Stomach smooth muscle (tissue), 2 donors: ENCODE measurements at regions not wholly inside any gene's neighbourhood (a gene's known extent, or its start where the extent isn't known, plus 50 kb on each side); places are given as distances from the start of the nearest gene placed in this dataset.

ENCODE experiments used
- H3K27ac ChIP-seq: one replicate; pipeline ENCODE4 v1.7.0; 2013; ENCODE audit warnings: mild to moderate bottlenecking, low read length, inconsistent platforms
- H3K27me3 ChIP-seq, 2 donors: one replicate each; pipeline ENCODE4 v1.7.0; 2013; ENCODE audit warnings: low read length in 2 of 2; ENCODE audit not compliant: insufficient read depth in 2 of 2, control insufficient read depth in 1 of 2
- H3K36me3 ChIP-seq, 2 donors: one replicate each; pipeline ENCODE4 v1.7.0; 2013; ENCODE audit warnings: low read length in 2 of 2; ENCODE audit not compliant: control insufficient read depth in 2 of 2, insufficient read depth in 2 of 2
- H3K4me1 ChIP-seq: one replicate; pipeline ENCODE4 v1.7.0; 2013; ENCODE audit warnings: low read length; ENCODE audit not compliant: control insufficient read depth, insufficient read depth
- H3K4me3 ChIP-seq, 2 donors: one replicate each; pipeline ENCODE4 v1.7.0; 2013; ENCODE audit warnings: low read length in 2 of 2
- H3K9ac ChIP-seq, 2 donors: one replicate each; pipeline ENCODE4 v1.7.0; 2013; ENCODE audit warnings: low read length in 2 of 2, mild to moderate bottlenecking in 1 of 2
- H3K9me3 ChIP-seq, 2 donors: one replicate each; pipeline ENCODE4 v1.7.0; 2013; ENCODE audit warnings: low read length in 2 of 2; ENCODE audit not compliant: control insufficient read depth in 2 of 2
- donor health status: healthy.
- donor health status: Pancreatic carcinoma.

GRCh38 chr2:204108781-204109295 lies 172.3 kb downstream of the ICOS start:
- peaks cover 23% of the 10 kb centered on the region for H3K4me1 ChIP-seq
- no peaks in the 10 kb centered on the region for H3K36me3 ChIP-seq
- no peaks in the 10 kb centered on the region for H3K9me3 ChIP-seq
- no peak overlapping the region for H3K4me3 ChIP-seq
- no peak overlapping the region for H3K9ac ChIP-seq
- no peak overlapping the region for H3K27ac ChIP-seq
- no peaks in the 10 kb centered on the region for H3K27me3 ChIP-seq

GRCh38 chr2:204109681-204110080 lies 173.1 kb downstream of the ICOS start:
- no peak overlapping the region for H3K27ac ChIP-seq
- no peak overlapping the region for H3K9ac ChIP-seq
- no peaks in the 10 kb centered on the region for H3K36me3 ChIP-seq
- peaks cover 32% of the 10 kb centered on the region for H3K4me1 ChIP-seq
- no peaks in the 10 kb centered on the region for H3K9me3 ChIP-seq
- no peaks in the 10 kb centered on the region for H3K27me3 ChIP-seq
- no peak overlapping the region for H3K4me3 ChIP-seq

GRCh38 chr2:204110338-204110741 lies 173.8 kb downstream of the ICOS start:
- Histone ChIP-seq H3K27ac (no peak overlapping the region), H3K27me3 (no peaks in the 10 kb centered on the region), H3K4me3 (peak overlapping the region in 1 of 2 donors; percentile 10), H3K36me3 (no peaks in the 10 kb centered on the region), H3K4me1 (peaks cover 37% of the 10 kb centered on the region), H3K9me3 (no peaks in the 10 kb centered on the region), H3K9ac (no peak overlapping the region)

GRCh38 chr2:204110751-204111516 lies 174.4 kb downstream of the ICOS start:
- peaks cover 43% of the 10 kb centered on the region for H3K4me1 ChIP-seq
- H3K4me3 ChIP-seq: peak overlapping the region in 1 of 2 donors; percentile 10
- no peaks in the 10 kb centered on the region for H3K27me3 ChIP-seq
- no peaks in the 10 kb centered on the region for H3K9me3 ChIP-seq
- no peak overlapping the region for H3K9ac ChIP-seq
- no peak overlapping the region for H3K27ac ChIP-seq
- H3K36me3 ChIP-seq: no peaks in the 10 kb centered on the region

- Histone ChIP-seq H3K4me1 (peaks cover 55% of the 10 kb centered on the region), H3K9me3 (no peaks in the 10 kb centered on the region), H3K4me3 (no peak overlapping the region), H3K27ac (peak overlapping the region; percentile 18), H3K36me3 (no peaks in the 10 kb centered on the region), H3K9ac (no peak overlapping the region), H3K27me3 (no peaks in the 10 kb centered on the region)
These were observed 175.7 kb downstream of the ICOS start for GRCh38 chr2:204112084-204112770.

GRCh38 chr2:204114295-204115136 lies 178.0 kb downstream of the ICOS start:
- Histone ChIP-seq H3K4me1 (peaks cover 60% of the 10 kb centered on the region), H3K36me3 (no peaks in the 10 kb centered on the region), H3K27ac (peak overlapping the region; percentile 50), H3K4me3 (no peak overlapping the region), H3K27me3 (no peaks in the 10 kb centered on the region), H3K9ac (no peak overlapping the region), H3K9me3 (no peaks in the 10 kb centered on the region)

- H3K27me3 ChIP-seq: no peaks in the 10 kb centered on the region
- H3K4me3 ChIP-seq: peak overlapping the region in 1 of 2 donors; percentile 48
- no peaks in the 10 kb centered on the region for H3K36me3 ChIP-seq
- peaks cover 54% of the 10 kb centered on the region for H3K4me1 ChIP-seq
- no peak overlapping the region for H3K9ac ChIP-seq
- H3K9me3 ChIP-seq: no peaks in the 10 kb centered on the region
- peak overlapping the region; percentile 50 for H3K27ac ChIP-seq
These were observed 178.8 kb downstream of the ICOS start for GRCh38 chr2:204115137-204116056.

GRCh38 chr2:204116159-204116792 lies 179.7 kb downstream of the ICOS start:
- Histone ChIP-seq H3K4me1 (peaks cover 51% of the 10 kb centered on the region), H3K4me3 (peak overlapping the region in 1 of 2 donors; percentile 48), H3K9ac (no peak overlapping the region), H3K27me3 (no peaks in the 10 kb centered on the region), H3K9me3 (no peaks in the 10 kb centered on the region), H3K27ac (peak overlapping the region; percentile 50), H3K36me3 (no peaks in the 10 kb centered on the region)

GRCh38 chr2:204122425-204122824 lies 185.9 kb downstream of the ICOS start:
- no peaks in the 10 kb centered on the region for H3K9me3 ChIP-seq
- H3K27ac ChIP-seq: no peak overlapping the region
- H3K4me1 ChIP-seq: peaks cover 3% of the 10 kb centered on the region
- H3K27me3 ChIP-seq: no peaks in the 10 kb centered on the region
- no peak overlapping the region for H3K4me3 ChIP-seq
- H3K36me3 ChIP-seq: no peaks in the 10 kb centered on the region
- no peak overlapping the region for H3K9ac ChIP-seq
